Liver (tissue), 3 donors: ENCODE measurements at regions not wholly inside any gene's neighbourhood (a gene's known extent, or its start where the extent isn't known, plus 50 kb on each side); places are given as distances from the start of the nearest gene placed in this dataset.

ENCODE experiments used
- ATF3 ChIP-seq: IDR thresholded peaks from 2 replicates; pipeline ENCODE4 v1.6.1; 2016; ENCODE audit warnings: antibody characterized with exemption
- GABPA ChIP-seq, 2 donors: IDR thresholded peaks in 1 of 2; conservative IDR thresholded peaks in 1 of 2; 2 replicates each; pipeline ENCODE4 v1.6.1; 2016; ENCODE audit warnings: antibody characterized with exemption in 2 of 2, mild to moderate bottlenecking in 1 of 2, moderate library complexity in 1 of 2
- HNF4A ChIP-seq, 2 donors: conservative IDR thresholded peaks; 2 replicates each; pipeline ENCODE4 v1.6.1; 2016; ENCODE audit warnings: antibody characterized with exemption in 2 of 2, mild to moderate bottlenecking in 2 of 2
- JUND ChIP-seq, 2 donors: IDR thresholded peaks; 2 replicates each; pipeline ENCODE4 v1.6.1; 2016; ENCODE audit warnings: antibody characterized with exemption in 2 of 2
- MAX ChIP-seq: IDR thresholded peaks from 2 replicates; pipeline ENCODE4 v1.6.1; 2016; ENCODE audit warnings: antibody characterized with exemption
- RAD21 ChIP-seq, 2 donors: IDR thresholded peaks; 2 replicates each; pipeline ENCODE4 v1.6.1; 2016; ENCODE audit warnings: antibody characterized with exemption in 2 of 2, mild to moderate bottlenecking in 2 of 2
- REST ChIP-seq: IDR thresholded peaks from 2 replicates; pipeline ENCODE4 v1.6.1; 2016; ENCODE audit warnings: antibody characterized with exemption, mild to moderate bottlenecking
- RXRA ChIP-seq, 2 donors: IDR thresholded peaks; 2 replicates each; pipeline ENCODE4 v1.6.1; 2017 to 2018; ENCODE audit warnings: antibody characterized with exemption in 2 of 2, mild to moderate bottlenecking in 1 of 2
- SP1 ChIP-seq: IDR thresholded peaks from 2 replicates; pipeline ENCODE4 v1.6.1; 2018; ENCODE audit warnings: antibody characterized with exemption, mild to moderate bottlenecking
- YY1 ChIP-seq: IDR thresholded peaks from 2 replicates; pipeline ENCODE4 v1.6.1; 2016; ENCODE audit warnings: antibody characterized with exemption, mild to moderate bottlenecking
- ZBTB33 ChIP-seq: IDR thresholded peaks from 2 replicates; pipeline ENCODE4 v1.6.1; 2016; ENCODE audit warnings: antibody characterized with exemption
- TF ChIP-seq, protein P1 (sequence below): fragments of 150-350 bp; IDR thresholded peaks from 2 replicates; pipeline ENCODE4 v1.5.1; 2017; ENCODE audit warnings: improper control_type of control experiment, low read depth, low read length; ENCODE audit not compliant: missing input control
- donor health status: healthy.
- donor health status: healthy.

DNA sequence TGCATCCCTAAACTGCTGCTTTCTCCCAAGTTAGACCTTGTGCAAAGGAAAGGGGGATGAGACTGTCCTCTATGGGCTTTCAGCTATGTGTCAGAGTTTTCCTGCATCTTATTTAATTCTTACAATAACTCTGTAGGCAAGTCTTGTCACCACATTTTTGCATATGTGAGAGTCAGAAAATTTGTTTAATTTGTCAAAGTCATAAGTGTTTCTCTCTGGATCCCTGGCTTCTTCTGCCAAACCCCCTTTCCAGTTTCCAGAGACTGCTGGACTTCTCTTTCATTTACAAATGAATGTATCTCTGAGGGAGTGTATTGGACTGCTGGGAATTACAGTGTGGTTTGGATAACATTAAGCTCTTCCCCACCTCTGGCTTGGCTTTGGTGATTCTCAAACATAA lies 877.6 kb upstream of the SEL1L start:
- TF ChIP-seq, protein P1, sequence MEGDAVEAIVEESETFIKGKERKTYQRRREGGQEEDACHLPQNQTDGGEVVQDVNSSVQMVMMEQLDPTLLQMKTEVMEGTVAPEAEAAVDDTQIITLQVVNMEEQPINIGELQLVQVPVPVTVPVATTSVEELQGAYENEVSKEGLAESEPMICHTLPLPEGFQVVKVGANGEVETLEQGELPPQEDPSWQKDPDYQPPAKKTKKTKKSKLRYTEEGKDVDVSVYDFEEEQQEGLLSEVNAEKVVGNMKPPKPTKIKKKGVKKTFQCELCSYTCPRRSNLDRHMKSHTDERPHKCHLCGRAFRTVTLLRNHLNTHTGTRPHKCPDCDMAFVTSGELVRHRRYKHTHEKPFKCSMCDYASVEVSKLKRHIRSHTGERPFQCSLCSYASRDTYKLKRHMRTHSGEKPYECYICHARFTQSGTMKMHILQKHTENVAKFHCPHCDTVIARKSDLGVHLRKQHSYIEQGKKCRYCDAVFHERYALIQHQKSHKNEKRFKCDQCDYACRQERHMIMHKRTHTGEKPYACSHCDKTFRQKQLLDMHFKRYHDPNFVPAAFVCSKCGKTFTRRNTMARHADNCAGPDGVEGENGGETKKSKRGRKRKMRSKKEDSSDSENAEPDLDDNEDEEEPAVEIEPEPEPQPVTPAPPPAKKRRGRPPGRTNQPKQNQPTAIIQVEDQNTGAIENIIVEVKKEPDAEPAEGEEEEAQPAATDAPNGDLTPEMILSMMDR = no peak
- TF ChIP-seq YY1 (no peak), ZBTB33 (no peak), GABPA (IDR thresholded peaks at IDR 0.05 in 1 of 2, conservative IDR thresholded peaks at IDR 0.05 in 1 of 2) (no peak), JUND (IDR thresholded peaks at IDR 0.05) (no peak), RAD21 (IDR thresholded peaks at IDR 0.05) (no peak), REST (no peak), SP1 (no peak), MAX (no peak), ATF3 (no peak), HNF4A (conservative IDR thresholded peaks at IDR 0.05) (no peak), RXRA (IDR thresholded peaks at IDR 0.05) (no peak)
